Trophoblast cell (in vitro differentiated cells and primary cell): ENCODE measurements at regions not wholly inside any gene's neighbourhood (a gene's known extent, or its start where the extent isn't known, plus 50 kb on each side); places are given as distances from the start of the nearest gene placed in this dataset.

Source experiments
- DNase-seq, 2 donors: peaks; one replicate each; pipeline ENCODE4 v3.0.0-alpha.2; 2016
- H2AFZ ChIP-seq: 2 replicates; pipeline ENCODE4 v1.6.1; 2013; ENCODE audit warnings: low read length, moderate library complexity, mild to moderate bottlenecking; ENCODE audit not compliant: insufficient read depth, poor library complexity
- H2AK5ac ChIP-seq: 2 replicates; pipeline ENCODE4 v1.6.1; 2013; ENCODE audit warnings: mild to moderate bottlenecking, low read length
- H2BK120ac ChIP-seq: 2 replicates; pipeline ENCODE4 v1.6.1; 2013; ENCODE audit warnings: low read length, mild to moderate bottlenecking, moderate library complexity; ENCODE audit not compliant: insufficient read depth, poor library complexity
- H2BK12ac ChIP-seq: 2 replicates; pipeline ENCODE4 v1.6.1; 2013; ENCODE audit warnings: mild to moderate bottlenecking, low read length, moderate library complexity
- H2BK5ac ChIP-seq: 2 replicates; pipeline ENCODE4 v1.6.1; 2013; ENCODE audit warnings: low read length, low read depth, moderate library complexity, mild to moderate bottlenecking; ENCODE audit not compliant: poor library complexity
- H3K14ac ChIP-seq: 2 replicates; pipeline ENCODE4 v1.6.1; 2013; ENCODE audit warnings: mild to moderate bottlenecking, low read length
- H3K18ac ChIP-seq: 2 replicates; pipeline ENCODE4 v1.6.1; 2013; ENCODE audit warnings: mild to moderate bottlenecking, low read length
- H3K23ac ChIP-seq: 2 replicates; pipeline ENCODE4 v1.6.1; 2013; ENCODE audit warnings: low read length
- H3K27ac ChIP-seq: 2 replicates; pipeline ENCODE4 v1.5.1; 2013; ENCODE audit warnings: low read depth, mild to moderate bottlenecking, inconsistent platforms, low read length, moderate library complexity
- H3K27me3 ChIP-seq: 2 replicates; pipeline ENCODE4 v1.6.1; 2013; ENCODE audit warnings: inconsistent platforms, mild to moderate bottlenecking, low read length, moderate library complexity; ENCODE audit not compliant: insufficient read depth
- H3K36me3 ChIP-seq, 2 experiments: 1 replicate in 1 of 2; 2 replicates in 1 of 2; pipeline ENCODE4 v1.6.1; 2013; ENCODE audit warnings: low read length in 2 of 2, mild to moderate bottlenecking in 2 of 2, moderate library complexity in 1 of 2; ENCODE audit not compliant: insufficient read depth in 2 of 2, control insufficient read depth in 1 of 2
- H3K4ac ChIP-seq: 2 replicates; pipeline ENCODE4 v1.6.1; 2013; ENCODE audit warnings: low read depth, mild to moderate bottlenecking, low read length, moderate library complexity
- H3K4me1 ChIP-seq, 2 experiments: 1 replicate in 1 of 2; 2 replicates in 1 of 2; pipeline ENCODE4 v1.6.1; 2013; ENCODE audit warnings: low read length in 2 of 2, mild to moderate bottlenecking in 2 of 2, moderate library complexity in 1 of 2; ENCODE audit not compliant: insufficient read depth in 2 of 2, control insufficient read depth in 1 of 2
- H3K4me2 ChIP-seq: 2 replicates; pipeline ENCODE4 v1.6.1; 2013; ENCODE audit warnings: inconsistent platforms, mild to moderate bottlenecking, low read length, moderate library complexity
- H3K4me3 ChIP-seq: 2 replicates; pipeline ENCODE4 v1.5.1; 2013; ENCODE audit warnings: mild to moderate bottlenecking, low read depth, low read length, inconsistent platforms
- H3K79me1 ChIP-seq: one replicate; pipeline ENCODE4 v1.6.1; 2013; ENCODE audit warnings: low read length
- H3K79me2 ChIP-seq: 2 replicates; pipeline ENCODE4 v1.6.1; 2013; ENCODE audit warnings: low read length, mild to moderate bottlenecking; ENCODE audit not compliant: control insufficient read depth, insufficient read depth, poor library complexity
- H3K9ac ChIP-seq: 2 replicates; pipeline ENCODE4 v1.6.1; 2013; ENCODE audit warnings: mild to moderate bottlenecking, low read length
- H3K9me3 ChIP-seq: 2 replicates; pipeline ENCODE4 v1.6.1; 2013; ENCODE audit warnings: low read depth, mild to moderate bottlenecking, control low read depth, inconsistent platforms, low read length; ENCODE audit not compliant: insufficient read depth
- H4K12ac ChIP-seq: 2 replicates; pipeline ENCODE4 v1.6.1; 2013; ENCODE audit warnings: low read depth, mild to moderate bottlenecking, low read length, moderate library complexity
- H4K8ac ChIP-seq: 2 replicates; pipeline ENCODE4 v1.6.1; 2013; ENCODE audit warnings: low read depth, mild to moderate bottlenecking, low read length, moderate library complexity
- H4K91ac ChIP-seq: one replicate; pipeline ENCODE4 v1.6.1; 2013; ENCODE audit warnings: low read depth, mild to moderate bottlenecking, low read length, moderate library complexity
- WGBS: extraction: QIAGEN DNeasy Blood & Tissue Kit; methylation state at CpG from one replicate; pipeline ENCODE4 v1.1.7; 2013; ENCODE audit warnings: missing lambda C conversion rate; ENCODE audit not compliant: insufficient read length, insufficient coverage; ENCODE audit errors: extremely low coverage; 5-methylcytosine and 5-hydroxymethylcytosine counted together

DNA sequence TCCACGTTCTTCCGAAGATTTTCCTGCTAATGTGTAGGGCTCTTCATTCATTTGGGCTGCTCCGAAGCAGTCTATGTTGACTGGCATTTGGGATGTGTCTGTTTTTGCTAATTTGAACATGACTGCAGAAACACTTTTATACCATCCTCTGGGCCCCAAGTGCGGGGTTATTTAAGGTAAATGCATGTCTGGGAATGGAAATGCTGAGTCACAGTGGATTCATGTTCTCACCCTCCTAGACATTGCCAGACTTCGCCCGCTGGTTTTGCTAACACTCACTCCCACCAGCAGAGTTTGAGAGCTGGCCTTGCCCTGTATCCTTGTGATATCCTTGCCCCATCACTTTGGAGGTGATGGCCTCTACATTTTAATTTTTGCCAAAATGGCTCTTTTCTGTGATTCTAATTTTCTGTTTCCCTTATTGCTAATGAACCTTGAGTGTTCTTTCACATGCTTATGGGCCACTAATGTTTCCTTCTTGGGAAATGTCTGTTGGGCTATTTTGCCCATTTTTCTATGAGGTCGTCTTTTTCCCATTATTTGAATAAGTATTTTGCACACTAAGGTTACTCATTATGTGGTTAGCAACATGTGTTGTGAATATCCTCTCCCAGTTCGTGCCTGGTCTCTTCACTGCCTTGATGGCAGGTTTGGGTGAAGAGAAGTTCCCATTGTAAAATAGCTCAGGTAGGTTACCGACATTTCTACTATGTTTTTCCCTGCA lies 204.1 kb downstream of the GLI2 start:
- Histone ChIP-seq H3K4me1 (peaks cover 42 to 53% of the 10 kb centered on the region in 2 experiments), H3K4ac (no peak overlapping the region), H2AFZ (no peak overlapping the region), H2AK5ac (no peak overlapping the region), H3K4me3 (no peak overlapping the region), H3K36me3 (no peaks in the 10 kb centered on the region), H3K79me1 (peaks cover 18% of the 10 kb centered on the region), H3K14ac (no peak overlapping the region), H4K91ac (peak overlapping the region; percentile 45), H4K12ac (no peak overlapping the region), H3K18ac (no peak overlapping the region), H4K8ac (no peak overlapping the region), H3K9ac (no peak overlapping the region), H3K9me3 (peaks cover 3% of the 10 kb centered on the region), H3K27ac (no peak overlapping the region), H2BK12ac (no peak overlapping the region), H3K23ac (no peak overlapping the region), H2BK5ac (no peak overlapping the region), H3K79me2 (no peaks in the 10 kb centered on the region), H3K4me2 (no peak overlapping the region), H2BK120ac (no peak overlapping the region), H3K27me3 (no peaks in the 10 kb centered on the region)
- no CpG with 5 or more reads among the region's 9 CpGs for WGBS
- no peak for DNase-seq

DNA sequence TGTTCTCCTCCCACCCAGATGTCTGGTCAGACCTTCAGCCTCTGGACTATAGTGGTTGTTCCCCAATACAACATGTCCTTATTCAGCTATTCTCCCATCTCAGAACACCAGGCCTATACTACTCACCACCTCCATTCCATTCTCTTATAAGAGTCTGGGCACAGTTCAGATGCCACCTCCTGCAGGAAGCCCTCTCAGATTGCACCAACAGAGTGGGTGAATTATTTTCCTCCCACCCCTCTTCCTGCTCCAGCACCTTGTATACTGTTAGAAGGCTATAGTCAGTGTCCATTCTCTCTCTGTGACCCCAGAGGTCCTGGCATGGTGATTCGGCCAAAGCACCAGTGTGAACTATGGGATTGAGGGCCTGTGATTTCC lies 204.6 kb downstream of the GLI2 start:
- H2BK120ac ChIP-seq: no peak overlapping the region
- no peak overlapping the region for H3K23ac ChIP-seq
- H4K8ac ChIP-seq: no peak overlapping the region
- H3K79me1 ChIP-seq: peaks cover 14% of the 10 kb centered on the region
- no peak overlapping the region for H2BK5ac ChIP-seq
- no peak overlapping the region for H3K4ac ChIP-seq
- no CpG with 5 or more reads among the region's 1 CpG for WGBS
- H2AFZ ChIP-seq: peak overlapping the region; percentile 23
- no peak overlapping the region for H3K9ac ChIP-seq
- H3K36me3 ChIP-seq: no peaks in the 10 kb centered on the region
- H4K91ac ChIP-seq: peak overlapping the region; percentile 45
- no peak overlapping the region for H3K27ac ChIP-seq
- no peak overlapping the region for H3K18ac ChIP-seq
- peak overlapping the region; percentile 17 for H3K14ac ChIP-seq
- no peak overlapping the region for H3K4me3 ChIP-seq
- H3K9me3 ChIP-seq: peaks cover 3% of the 10 kb centered on the region
- H2AK5ac ChIP-seq: no peak overlapping the region
- H3K4me1 ChIP-seq: peaks cover 37 to 48% of the 10 kb centered on the region in 2 experiments
- no peak overlapping the region for H4K12ac ChIP-seq
- no peak overlapping the region for H3K4me2 ChIP-seq
- H3K79me2 ChIP-seq: no peaks in the 10 kb centered on the region
- H3K27me3 ChIP-seq: no peaks in the 10 kb centered on the region
- no peak for DNase-seq
- H2BK12ac ChIP-seq: peak overlapping the region; percentile 38

DNA sequence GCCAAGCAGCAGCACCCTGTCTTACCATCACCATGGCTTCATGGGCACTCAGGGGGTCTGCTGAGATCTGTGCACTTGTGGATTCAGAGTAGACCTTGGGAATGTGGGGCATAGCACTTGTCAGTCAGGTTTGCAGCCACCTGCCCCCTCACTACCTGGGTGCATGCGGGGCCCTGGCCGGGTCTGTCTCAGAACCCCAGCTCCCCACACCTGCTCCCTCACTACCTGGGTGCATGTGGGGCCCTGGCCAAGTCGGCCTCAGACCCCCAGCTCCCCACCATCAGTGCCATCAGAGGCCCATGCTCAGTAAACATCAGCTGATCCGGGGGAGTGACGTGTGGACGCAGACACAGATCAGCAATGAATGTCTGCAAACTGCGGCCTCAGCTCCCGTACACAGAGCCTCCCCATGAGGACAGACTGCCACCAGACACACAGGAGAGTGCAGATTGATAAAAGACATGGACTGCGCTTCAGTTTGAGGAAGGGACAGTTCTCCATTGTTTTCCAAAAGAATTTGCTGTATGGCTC lies 205.1 kb downstream of the GLI2 start:
- Histone ChIP-seq H2BK5ac (no peak overlapping the region), H3K36me3 (no peaks in the 10 kb centered on the region), H4K8ac (no peak overlapping the region), H3K79me2 (no peaks in the 10 kb centered on the region), H2BK120ac (no peak overlapping the region), H3K9me3 (peaks cover 3% of the 10 kb centered on the region), H2AFZ (peak overlapping the region; percentile 23), H2BK12ac (peak overlapping the region; percentile 38), H3K23ac (no peak overlapping the region), H3K18ac (no peak overlapping the region), H3K4me1 (peaks cover 35 to 44% of the 10 kb centered on the region in 2 experiments), H3K9ac (no peak overlapping the region), H4K91ac (peak overlapping the region; percentile 45), H3K4me2 (no peak overlapping the region), H3K27ac (no peak overlapping the region), H3K4ac (no peak overlapping the region), H3K27me3 (no peaks in the 10 kb centered on the region), H3K14ac (peak overlapping the region; percentile 17), H3K4me3 (no peak overlapping the region), H2AK5ac (peak overlapping the region; percentile 3), H4K12ac (no peak overlapping the region), H3K79me1 (peaks cover 13% of the 10 kb centered on the region)
- WGBS: no CpG with 5 or more reads among the region's 9 CpGs
- no peak for DNase-seq

DNA sequence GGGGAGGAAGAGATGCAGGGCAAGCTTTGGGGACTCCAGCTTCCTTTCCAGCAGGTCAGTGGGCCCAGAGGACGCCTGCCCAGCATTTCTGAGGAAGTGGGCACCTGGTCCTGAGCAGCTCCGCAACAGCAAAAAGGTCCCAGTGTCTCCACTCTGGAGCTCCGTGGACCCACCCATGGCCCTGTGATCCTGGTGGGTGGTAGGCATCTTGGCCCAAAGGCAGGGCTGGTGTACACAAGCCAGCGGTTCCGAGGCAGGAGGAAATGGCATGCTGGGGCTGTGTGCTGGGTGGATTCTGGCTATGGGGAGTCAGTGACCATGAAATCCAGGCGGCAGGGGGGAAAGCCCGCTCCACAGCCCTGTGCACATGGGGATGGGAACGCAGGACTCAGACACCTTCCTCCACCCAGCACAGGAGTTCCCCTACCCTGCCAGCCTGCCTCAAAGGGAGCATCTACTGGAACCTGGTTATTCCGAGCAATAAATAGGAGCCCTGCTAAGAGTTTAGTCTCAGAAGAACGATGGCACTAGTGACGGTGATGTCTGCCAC lies 206.0 kb downstream of the GLI2 start:
- Histone ChIP-seq H4K12ac (no peak overlapping the region), H3K36me3 (no peaks in the 10 kb centered on the region), H2BK120ac (peak overlapping the region; percentile 14), H2AFZ (no peak overlapping the region), H3K4ac (no peak overlapping the region), H3K27ac (no peak overlapping the region), H3K18ac (no peak overlapping the region), H2BK5ac (no peak overlapping the region), H3K79me2 (no peaks in the 10 kb centered on the region), H3K23ac (no peak overlapping the region), H3K4me1 (peaks cover 27 to 35% of the 10 kb centered on the region in 2 experiments), H3K9ac (no peak overlapping the region), H4K8ac (peak overlapping the region; percentile 17), H4K91ac (no peak overlapping the region), H2AK5ac (no peak overlapping the region), H3K4me3 (no peak overlapping the region), H3K4me2 (no peak overlapping the region), H3K79me1 (peaks cover 13% of the 10 kb centered on the region), H3K9me3 (peaks cover 3% of the 10 kb centered on the region), H3K14ac (no peak overlapping the region), H3K27me3 (no peaks in the 10 kb centered on the region), H2BK12ac (peak overlapping the region; percentile 20)
- DNase-seq: no peak
- no CpG with 5 or more reads among the region's 11 CpGs for WGBS
